T follicular helper cell (primary cell): ENCODE measurements at regions not wholly inside any gene's neighbourhood (a gene's known extent, or its start where the extent isn't known, plus 50 kb on each side); places are given as distances from the start of the nearest gene placed in this dataset.
"Not testable (repeated sequence)": the region's sequence is repeated elsewhere in the genome, so short reads cannot be mapped to it uniquely, and the experiment has no call there.

Source experiments
- DNase-seq: peaks from one replicate; pipeline ENCODE4 v3.0.0-alpha.2; 2020; ENCODE audit warnings: low read depth

- no peak for DNase-seq
Measured at GRCh38 chr7:67359900-67360299, 363.3 kb downstream of the TYW1 start.

- DNase-seq: no peak
Measured at GRCh38 chr7:67361150-67361549, 364.5 kb downstream of the TYW1 start.

GRCh38 chr7:67364441-67365017, 367.9 kb downstream of the TYW1 start:
- no peak for DNase-seq

GRCh38 chr7:67371429-67372305, 375.0 kb downstream of the TYW1 start:
- peak; percentile 7 for DNase-seq

- not testable (repeated sequence) for DNase-seq
Measured at GRCh38 chr7:67373389-67373788, 376.8 kb downstream of the TYW1 start.

- no peak for DNase-seq
Measured at GRCh38 chr7:67375427-67375826, 378.8 kb downstream of the TYW1 start.

- peak; percentile 21 for DNase-seq
Measured at GRCh38 chr7:67377939-67378862, 381.6 kb downstream of the TYW1 start.

GRCh38 chr7:67380326-67380725, 383.7 kb downstream of the TYW1 start:
- DNase-seq: no peak

- DNase-seq: no peak
Measured at GRCh38 chr7:67380858-67381257, 384.2 kb downstream of the TYW1 start.

GRCh38 chr7:67387851-67388250, 391.2 kb downstream of the TYW1 start:
- DNase-seq: no peak

GRCh38 chr7:67391168-67391567, 394.5 kb downstream of the TYW1 start:
- DNase-seq: no peak

- no peak for DNase-seq
Measured at GRCh38 chr7:67392596-67393438, 396.2 kb downstream of the TYW1 start.

- no peak for DNase-seq
Measured at GRCh38 chr7:67393903-67394302, 397.3 kb downstream of the TYW1 start.

GRCh38 chr7:67398916-67399315, 402.3 kb downstream of the TYW1 start:
- no peak for DNase-seq

GRCh38 chr7:67401492-67401891, 404.9 kb downstream of the TYW1 start:
- DNase-seq: no peak

- no peak for DNase-seq
Measured at GRCh38 chr7:67402280-67402679, 405.6 kb downstream of the TYW1 start.

- no peak for DNase-seq
Measured at GRCh38 chr7:67406976-67407375, 410.3 kb downstream of the TYW1 start.

- no peak for DNase-seq
Measured at GRCh38 chr7:67407392-67408071, 410.9 kb downstream of the TYW1 start.

GRCh38 chr7:67408109-67408508, 411.5 kb downstream of the TYW1 start:
- no peak for DNase-seq

- no peak for DNase-seq
Measured at GRCh38 chr7:67413670-67414069, 417.0 kb downstream of the TYW1 start.

GRCh38 chr7:67414858-67415257, 418.2 kb downstream of the TYW1 start:
- no peak for DNase-seq
